HG03565 (cell line): ENCODE measurements at regions not wholly inside any gene's neighbourhood (a gene's known extent, or its start where the extent isn't known, plus 50 kb on each side); places are given as distances from the start of the nearest gene placed in this dataset.
"Not testable (repeated sequence)": the region's sequence is repeated elsewhere in the genome, so short reads cannot be mapped to it uniquely, and the experiment has no call there.

Experiments
- ATAC-seq: cut with Tn5 transposase; IDR thresholded peaks from one replicate; pipeline ENCODE4 v1.9.1; 2021; ENCODE audit warnings: mild to moderate bottlenecking, moderate library complexity; ENCODE audit not compliant: unreplicated experiment

- ATAC-seq = no peak
Measured at GRCh38 chr2:105539331-105539730, 140.5 kb upstream of the FHL2 start.

- no peak for ATAC-seq
Measured at GRCh38 chr2:105538840-105539239, 140.0 kb upstream of the FHL2 start.

GRCh38 chr2:105537920-105538319 lies 139.1 kb upstream of the FHL2 start:
- ATAC-seq = no peak

- no peak for ATAC-seq
Measured at GRCh38 chr2:105537466-105537865, 138.6 kb upstream of the FHL2 start.

- no peak for ATAC-seq
Measured at GRCh38 chr2:105536175-105536574, 137.3 kb upstream of the FHL2 start.

GRCh38 chr2:105529258-105529657 lies 130.4 kb upstream of the FHL2 start:
- ATAC-seq = not testable (repeated sequence)

- ATAC-seq = no peak
Measured at GRCh38 chr2:105526000-105526925, 127.4 kb upstream of the FHL2 start.

- ATAC-seq = no peak
Measured at GRCh38 chr2:105525201-105525600, 126.3 kb upstream of the FHL2 start.

GRCh38 chr2:105522645-105523044 lies 123.8 kb upstream of the FHL2 start:
- no peak for ATAC-seq

- no peak for ATAC-seq
Measured at GRCh38 chr2:105521616-105522015, 122.8 kb upstream of the FHL2 start.

GRCh38 chr2:105521176-105521575 lies 122.3 kb upstream of the FHL2 start:
- no peak for ATAC-seq

- no peak for ATAC-seq
Measured at GRCh38 chr2:105519516-105519915, 120.7 kb upstream of the FHL2 start.

GRCh38 chr2:105518897-105519296 lies 120.0 kb upstream of the FHL2 start:
- ATAC-seq = no peak

GRCh38 chr2:105517814-105518705 lies 119.2 kb upstream of the FHL2 start:
- ATAC-seq = no peak

- no peak for ATAC-seq
Measured at GRCh38 chr2:105515581-105516415, 116.9 kb upstream of the FHL2 start.

GRCh38 chr2:105514576-105514975 lies 115.7 kb upstream of the FHL2 start:
- no peak for ATAC-seq

GRCh38 chr2:105510761-105511528 lies 112.1 kb upstream of the FHL2 start:
- no peak for ATAC-seq

- no peak for ATAC-seq
Measured at GRCh38 chr2:105509269-105510086, 110.6 kb upstream of the FHL2 start.

- not testable (repeated sequence) for ATAC-seq
Measured at GRCh38 chr2:105506860-105507259, 108.0 kb upstream of the FHL2 start.
